Liver (tissue), 3 donors: ENCODE measurements at regions not wholly inside any gene's neighbourhood (a gene's known extent, or its start where the extent isn't known, plus 50 kb on each side); places are given as distances from the start of the nearest gene placed in this dataset.

Source experiments
- ATF3 ChIP-seq: IDR thresholded peaks from 2 replicates; pipeline ENCODE4 v1.6.1; 2016; ENCODE audit warnings: antibody characterized with exemption
- CTCF ChIP-seq: fragments of 150-350 bp; IDR thresholded peaks from 2 replicates; pipeline ENCODE4 v1.5.1; 2017; ENCODE audit warnings: improper control_type of control experiment, low read depth, low read length; ENCODE audit not compliant: missing input control
- EGR1 ChIP-seq, 2 donors: IDR thresholded peaks; 2 replicates each; pipeline ENCODE4 v1.6.1; 2016 to 2018; ENCODE audit warnings: antibody characterized with exemption in 2 of 2, low read depth in 2 of 2
- JUND ChIP-seq, 2 donors: IDR thresholded peaks; 2 replicates each; pipeline ENCODE4 v1.6.1; 2016; ENCODE audit warnings: antibody characterized with exemption in 2 of 2
- MAX ChIP-seq: IDR thresholded peaks from 2 replicates; pipeline ENCODE4 v1.6.1; 2016; ENCODE audit warnings: antibody characterized with exemption
- RAD21 ChIP-seq, 2 donors: IDR thresholded peaks; 2 replicates each; pipeline ENCODE4 v1.6.1; 2016; ENCODE audit warnings: antibody characterized with exemption in 2 of 2, mild to moderate bottlenecking in 2 of 2
- REST ChIP-seq: IDR thresholded peaks from 2 replicates; pipeline ENCODE4 v1.6.1; 2016; ENCODE audit warnings: antibody characterized with exemption, mild to moderate bottlenecking
- TAF1 ChIP-seq: conservative IDR thresholded peaks from 2 replicates; pipeline ENCODE4 v1.6.1; 2016; ENCODE audit warnings: antibody characterized with exemption, mild to moderate bottlenecking
- YY1 ChIP-seq: IDR thresholded peaks from 2 replicates; pipeline ENCODE4 v1.6.1; 2016; ENCODE audit warnings: antibody characterized with exemption, mild to moderate bottlenecking
- donor health status: healthy.
- donor health status: healthy.

GRCh38 chr20:43829951-43830690 is 84.5 kb upstream of the TOX2 start:
- TF ChIP-seq CTCF (no peak), TAF1 (no peak), REST (no peak), YY1 (no peak), MAX (no peak), ATF3 (no peak), EGR1 (IDR thresholded peaks at IDR 0.05; ENCODE audit: low read depth in 2 of 2) (no peak), RAD21 (IDR thresholded peaks at IDR 0.05) (no peak), JUND (IDR thresholded peaks at IDR 0.05) (no peak)
